Caki2 (cell line): ENCODE measurements at regions not wholly inside any gene's neighbourhood (a gene's known extent, or its start where the extent isn't known, plus 50 kb on each side); places are given as distances from the start of the nearest gene placed in this dataset.

Experiments
- DNase-seq: peaks from one replicate; pipeline ENCODE4 v3.0.0-alpha.2; 2015; ENCODE audit warnings: low read depth
- in situ Hi-C: cut with HindIII; loops from 2 replicates; pipeline ENCODE4 v1.10.0; 2016; ENCODE audit warnings: low sequenced_read_pairs, low pct_unique_long_range_greater_than_20kb, mixed read lengths

DNA sequence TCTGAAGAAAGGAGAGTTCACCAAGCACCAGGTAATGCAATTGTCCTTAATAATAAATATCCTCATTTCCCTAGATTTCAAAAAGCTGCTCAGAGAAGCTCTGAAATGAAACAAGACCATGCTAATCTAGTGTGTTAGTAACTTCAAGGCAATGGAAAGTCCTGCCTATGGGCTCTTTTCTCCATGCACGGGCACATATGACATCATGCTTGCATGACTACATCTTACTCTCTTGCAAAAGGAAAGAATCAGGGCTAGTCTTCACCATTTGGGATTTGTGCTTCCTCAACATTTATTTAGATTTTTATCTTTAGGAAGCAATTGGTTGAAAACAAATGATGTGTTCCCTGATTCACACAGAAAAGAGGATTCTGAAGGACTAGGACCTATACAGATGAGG is 204.0 kb upstream of the POU3F3 start:
- in situ Hi-C loops, result no loop called here
- no peak for DNase-seq

- in situ Hi-C loops, result no loop called here
- DNase-seq, result no peak
Observed at GRCh38 chr2:104650405-104650996, 203.4 kb upstream of the POU3F3 start.

- in situ Hi-C loops, result no loop called here
- DNase-seq, result no peak
Observed at GRCh38 chr2:104654811-104655210, 199.1 kb upstream of the POU3F3 start.

GRCh38 chr2:104656571-104657163 is 197.2 kb upstream of the POU3F3 start:
- in situ Hi-C loops, result no loop called here
- no peak for DNase-seq

DNA sequence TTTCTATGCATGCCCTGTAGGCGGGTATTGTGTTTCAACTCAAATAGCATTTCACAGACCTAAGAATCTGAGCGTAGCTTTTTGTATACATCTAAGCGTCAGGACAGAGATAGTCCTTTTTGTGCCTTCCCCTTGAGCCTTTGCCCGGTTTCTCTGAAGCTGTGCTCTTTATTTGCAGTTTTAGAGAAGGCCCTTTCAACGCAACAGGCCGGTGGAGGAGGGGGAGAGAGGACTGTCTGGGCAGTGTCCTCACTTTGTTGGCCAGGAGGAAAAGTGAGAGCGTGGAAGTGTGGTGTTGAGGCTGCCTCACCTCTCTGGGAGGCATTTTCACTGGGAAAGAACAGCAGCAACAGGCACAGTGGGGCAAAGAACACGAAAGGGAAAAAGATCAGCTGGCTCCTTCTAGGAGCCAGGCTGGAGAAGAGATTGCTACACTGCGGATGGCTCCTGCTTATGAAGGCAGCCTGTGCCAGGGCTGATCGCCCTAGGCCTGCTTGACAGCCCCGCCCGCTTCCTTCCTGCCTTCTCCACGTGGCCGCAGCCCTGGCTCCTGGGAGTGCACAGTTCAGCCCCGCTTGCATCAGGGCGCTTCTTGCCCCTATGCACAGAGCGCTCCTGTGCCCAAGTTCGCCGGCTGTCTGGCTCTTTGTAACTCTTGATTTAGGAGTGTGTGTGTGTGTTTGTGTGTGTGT is 195.6 kb upstream of the POU3F3 start:
- in situ Hi-C loops, result no loop called here
- no peak for DNase-seq

DNA sequence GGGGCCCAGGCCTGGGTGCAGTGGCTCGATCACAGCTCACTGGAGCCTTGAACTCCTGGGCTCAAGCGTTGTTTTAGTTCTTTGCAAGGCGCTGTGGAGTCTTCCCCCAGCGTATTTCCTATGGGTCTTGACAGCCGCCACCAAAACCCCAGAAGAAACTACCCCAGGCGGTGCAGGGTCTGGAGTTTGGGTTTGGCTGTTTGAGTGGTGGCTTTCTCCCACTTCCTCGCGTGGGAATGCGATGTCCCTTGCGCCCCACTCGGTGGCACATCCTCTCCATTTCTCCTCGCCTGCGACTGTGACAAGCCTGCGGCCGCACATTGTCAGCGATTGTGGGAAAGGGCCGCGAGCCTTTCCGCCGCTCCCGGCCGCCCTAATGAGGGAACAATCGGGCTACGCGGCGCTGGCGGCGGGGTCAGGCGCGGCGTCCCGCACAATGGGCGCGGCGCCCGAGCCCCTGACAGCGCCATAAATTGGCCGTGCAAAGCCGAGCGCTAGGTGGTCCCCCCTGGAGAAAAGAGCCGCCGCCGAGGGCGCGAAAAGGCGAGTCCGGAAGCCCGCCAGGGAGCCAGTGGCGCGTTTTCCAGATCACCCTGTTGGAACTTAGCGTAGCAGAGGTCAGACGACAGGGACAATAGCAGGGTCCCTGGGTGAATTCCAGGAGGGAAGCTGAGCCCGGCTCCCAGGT is 194.9 kb upstream of the POU3F3 start:
- in situ Hi-C loops, result no loop called here
- DNase-seq, result no peak

GRCh38 chr2:104660991-104661390 is 192.9 kb upstream of the POU3F3 start:
- in situ Hi-C loops, result no loop called here
- no peak for DNase-seq

DNA sequence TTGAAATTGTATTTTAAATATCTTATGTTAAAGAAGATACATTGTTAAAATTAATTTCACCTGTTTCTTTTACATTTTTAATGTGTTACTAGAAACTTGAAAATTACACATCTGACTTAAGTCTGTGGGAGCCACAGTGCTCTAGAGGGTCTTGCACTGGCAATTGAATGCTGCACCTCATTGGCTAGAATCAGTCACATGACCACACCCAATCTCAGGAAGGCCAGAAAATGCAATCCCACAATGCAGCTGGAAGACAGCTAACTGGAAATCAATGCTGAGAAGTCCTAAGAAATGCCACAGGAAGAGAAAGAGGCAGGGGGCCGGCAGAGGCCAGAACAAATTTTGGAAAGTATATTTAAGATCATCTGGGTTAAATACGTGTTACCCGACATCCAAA is 189.2 kb upstream of the POU3F3 start:
- no peak for DNase-seq
- in situ Hi-C loops, result no loop called here

DNA sequence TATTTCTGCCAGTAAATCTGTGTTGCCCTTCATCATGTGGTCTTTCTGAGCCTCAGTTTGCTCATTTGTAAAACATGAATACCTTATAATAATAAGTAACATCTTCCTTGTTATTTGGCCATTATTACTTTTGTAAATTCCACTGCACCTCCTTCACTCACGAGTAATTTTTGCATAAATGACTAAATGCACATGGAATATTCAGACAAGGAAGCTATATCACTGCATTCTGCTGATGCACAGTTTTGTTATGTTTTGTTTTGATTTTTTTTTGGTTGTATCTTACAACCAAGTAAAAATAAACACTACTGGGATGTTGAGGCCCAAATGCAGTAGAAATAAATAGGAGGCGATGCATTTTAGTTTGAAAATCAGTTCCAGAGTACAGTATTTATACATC is 185.3 kb upstream of the POU3F3 start:
- in situ Hi-C loops, result no loop called here

GRCh38 chr2:104673225-104673624 is 180.7 kb upstream of the POU3F3 start:
- DNase-seq, result no peak
- in situ Hi-C loops, result no loop called here

More for the DNA sequence above, 185.3 kb upstream of the POU3F3 start:
- no peak for DNase-seq

GRCh38 chr2:104678181-104678580 is 175.7 kb upstream of the POU3F3 start:
- no peak for DNase-seq
- in situ Hi-C loops, result no loop called here

GRCh38 chr2:104685591-104685990 is 168.3 kb upstream of the POU3F3 start:
- DNase-seq, result no peak
- in situ Hi-C loops, result no loop called here

- DNase-seq, result no peak
- in situ Hi-C loops, result no loop called here
Observed at GRCh38 chr2:104687147-104687546, 166.8 kb upstream of the POU3F3 start.

DNA sequence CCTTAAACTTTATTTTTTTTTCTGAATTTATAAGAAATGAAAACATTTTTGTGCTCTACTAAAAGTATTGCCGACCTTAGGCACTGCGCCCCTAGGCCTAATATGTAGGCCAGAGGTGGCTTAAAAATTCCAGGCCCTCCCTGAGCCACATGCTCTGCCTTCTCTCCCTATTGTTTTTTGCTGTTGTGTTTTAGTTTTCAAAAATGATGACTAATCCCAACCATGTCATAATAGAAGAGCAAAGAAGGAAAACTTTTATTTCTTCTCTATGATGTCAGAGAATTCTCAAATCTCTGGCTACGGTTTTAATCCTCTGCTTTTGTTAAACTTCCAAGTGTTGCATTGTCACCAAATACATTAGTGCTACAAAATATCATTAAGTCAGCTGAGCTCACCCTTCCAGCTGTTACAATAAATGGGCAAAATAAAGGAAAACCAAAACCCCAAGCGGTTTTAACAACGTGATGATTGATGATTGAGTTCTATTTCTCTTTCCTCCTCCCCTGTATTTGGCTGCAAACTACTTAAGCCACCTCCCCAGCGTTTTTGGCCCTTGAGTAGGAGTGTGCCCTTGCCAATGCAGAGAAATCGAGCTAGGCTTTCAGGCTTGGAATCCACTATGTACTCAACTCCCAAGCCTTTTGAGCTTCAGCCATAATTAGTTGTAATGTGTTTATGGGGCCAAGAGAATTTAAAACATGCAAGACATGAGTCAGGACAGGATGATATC is 163.5 kb upstream of the POU3F3 start:
- DNase-seq, result no peak
- in situ Hi-C loops, result no loop called here

DNA sequence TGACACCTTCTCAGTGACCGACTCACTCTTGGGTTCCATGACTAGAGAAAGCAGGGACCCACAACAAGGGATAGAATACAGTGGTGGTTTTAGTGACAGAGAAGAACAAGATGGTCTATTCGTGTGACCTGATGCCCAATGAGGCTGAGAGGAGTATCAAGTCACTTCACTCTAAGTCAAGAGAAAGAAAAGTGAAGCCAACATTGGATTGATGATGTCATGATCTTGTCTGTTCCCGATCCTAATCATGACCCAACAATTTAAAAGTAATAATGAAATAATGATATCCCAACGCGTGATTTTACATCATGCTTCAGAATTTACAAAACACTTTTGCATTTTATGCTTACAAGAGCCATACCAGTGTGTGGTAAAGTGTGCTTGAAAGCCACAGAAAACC is 155.6 kb upstream of the POU3F3 start:
- no peak for DNase-seq
- in situ Hi-C loops, result no loop called here

GRCh38 chr2:104701411-104701911 is 152.5 kb upstream of the POU3F3 start:
- DNase-seq, result no peak
- in situ Hi-C loops, result no loop called here

GRCh38 chr2:104702031-104702850 is 151.7 kb upstream of the POU3F3 start:
- in situ Hi-C loops, result no loop called here

GRCh38 chr2:104703669-104704068 is 150.2 kb upstream of the POU3F3 start:
- in situ Hi-C loops, result no loop called here
- no peak for DNase-seq

More at GRCh38 chr2:104702031-104702850, 151.7 kb upstream of the POU3F3 start:
- DNase-seq, result no peak
